WTC11 (cell line): ENCODE measurements at regions not wholly inside any gene's neighbourhood (a gene's known extent, or its start where the extent isn't known, plus 50 kb on each side); places are given as distances from the start of the nearest gene placed in this dataset.

Experiments used
- CTCF ChIP-seq: fragments of 200-600 bp; IDR thresholded peaks from 2 replicates; pipeline ENCODE4 v1.8.0; 2022; ENCODE audit warnings: antibody characterized with exemption
- MXD4 ChIP-seq: fragments of 250-450 bp; sonication (Bioruptor Pico); IDR thresholded peaks from 2 replicates; pipeline ENCODE4 v1.8.0; 2021; ENCODE audit warnings: mild to moderate bottlenecking, moderate library complexity, borderline replicate concordance
- ZNF263 ChIP-seq: sonication (generic); formaldehyde crosslinking; IDR thresholded peaks from 2 replicates; pipeline ENCODE4 v1.8.1; 2022; ENCODE audit warnings: low read depth, mild to moderate bottlenecking, moderate library complexity, missing genetic modification reagents
- ZNF416 ChIP-seq: fragments of 250-450 bp; sonication (Bioruptor Pico); IDR thresholded peaks from 2 replicates; pipeline ENCODE4 v1.9.0; 2021; ENCODE audit warnings: mild to moderate bottlenecking, inconsistent platforms

DNA sequence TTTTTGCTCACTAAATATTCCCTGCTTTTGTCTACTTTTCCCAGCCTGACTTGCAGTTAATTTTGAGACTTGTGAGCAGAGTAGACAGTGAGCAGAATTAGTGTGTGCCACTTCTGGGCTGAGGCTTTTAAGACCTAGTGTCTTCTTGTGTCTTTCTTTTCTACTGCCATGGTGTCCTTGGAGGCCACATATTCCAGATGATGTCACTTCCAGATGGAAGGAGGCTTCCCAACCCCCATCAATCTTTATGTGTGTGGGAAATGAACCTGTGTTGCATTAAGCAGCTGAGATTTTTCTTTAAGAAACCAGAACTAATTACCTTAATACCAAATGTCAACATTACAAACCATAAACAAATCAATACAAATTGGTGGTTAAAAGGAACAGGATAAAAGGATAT is 774.7 kb upstream of the ROBO1 start:
- TF ChIP-seq CTCF = no peak
- TF ChIP-seq MXD4 (CRISPR knock-in tag) = no peak
- no peak for TF ChIP-seq ZNF263
- TF ChIP-seq ZNF416 (CRISPR knock-in tag) = no peak
